Smooth muscle cell (in vitro differentiated cells): ENCODE measurements at regions not wholly inside any gene's neighbourhood (a gene's known extent, or its start where the extent isn't known, plus 50 kb on each side); places are given as distances from the start of the nearest gene placed in this dataset.

Experiments used
- DNase-seq: peaks from one replicate; lab custom pipeline; 2025; ENCODE audit not compliant: unreplicated experiment; lab: John Stamatoyannopoulos, UW
- H2AFZ ChIP-seq: fragments of 200-600 bp; sonication (generic); 2 replicates; pipeline ENCODE4 v1.6.0; 2016; ENCODE audit warnings: antibody characterized with exemption, low read depth, mild to moderate bottlenecking
- H3F3A ChIP-seq: fragments of 200-600 bp; sonication (generic); 2 replicates; pipeline ENCODE4 v1.6.0; 2017; ENCODE audit warnings: antibody characterized with exemption, low read depth
- H3K27ac ChIP-seq: fragments of 200-600 bp; sonication (generic); 2 replicates; pipeline ENCODE4 v1.5.1; 2016; ENCODE audit warnings: low read depth, mild to moderate bottlenecking
- H3K27me3 ChIP-seq: fragments of 200-600 bp; sonication (generic); 2 replicates; pipeline ENCODE4 v1.6.1; 2016; ENCODE audit warnings: low read depth, mild to moderate bottlenecking
- H3K36me3 ChIP-seq: fragments of 200-600 bp; sonication (generic); 2 replicates; pipeline ENCODE4 v1.5.1; 2016; ENCODE audit warnings: low read depth
- H3K4me1 ChIP-seq: fragments of 200-600 bp; sonication (generic); 2 replicates; pipeline ENCODE4 v1.5.1; 2016; ENCODE audit warnings: low read depth
- H3K4me2 ChIP-seq: fragments of 200-600 bp; sonication (generic); 2 replicates; pipeline ENCODE4 v1.6.0; 2016; ENCODE audit warnings: mild to moderate bottlenecking
- H3K4me3 ChIP-seq: fragments of 200-600 bp; sonication (generic); 2 replicates; pipeline ENCODE4 v1.5.1; 2016; ENCODE audit warnings: mild to moderate bottlenecking
- H3K79me2 ChIP-seq: fragments of 200-600 bp; sonication (generic); 2 replicates; pipeline ENCODE4 v1.6.0; 2016; ENCODE audit warnings: low read depth, mild to moderate bottlenecking
- H3K9ac ChIP-seq: fragments of 200-600 bp; sonication (generic); 2 replicates; pipeline ENCODE4 v1.6.0; 2016; ENCODE audit warnings: low read depth
- H3K9me3 ChIP-seq: fragments of 200-600 bp; sonication (generic); replicated peaks from 2 replicates; pipeline ENCODE4 v1.5.1; 2016; ENCODE audit warnings: low read depth
- H4K20me1 ChIP-seq: fragments of 200-600 bp; sonication (generic); 2 replicates; pipeline ENCODE4 v1.6.0; 2016; ENCODE audit warnings: low read depth
- CTCF ChIP-seq: fragments of 200-600 bp; sonication (generic); IDR thresholded peaks from 2 replicates; pipeline ENCODE4 v1.5.1; 2017; ENCODE audit warnings: borderline replicate concordance, mild to moderate bottlenecking, antibody characterized with exemption; ENCODE audit not compliant: insufficient read depth, poor library complexity, severe bottlenecking
- WGBS: methylation state at CpG from one replicate; pipeline ENCODE4 v1.1.7; 2016; ENCODE audit warnings: low lambda C conversion rate; 5-methylcytosine and 5-hydroxymethylcytosine counted together

- H2AFZ ChIP-seq, result no peak overlapping the region
- no peaks in the 10 kb centered on the region for H3K9me3 ChIP-seq
- no peaks in the 10 kb centered on the region for H3K4me1 ChIP-seq
- WGBS, result 89% methylated on average over 10 of the region's 10 CpGs
- no peak overlapping the region for H3K9ac ChIP-seq
- DNase-seq, result no peak
- no peaks in the 10 kb centered on the region for H3F3A ChIP-seq
- no peaks in the 10 kb centered on the region for H4K20me1 ChIP-seq
- no peaks in the 10 kb centered on the region for H3K36me3 ChIP-seq
- no peak overlapping the region for H3K27ac ChIP-seq
- H3K4me2 ChIP-seq, result no peak overlapping the region
- no peaks in the 10 kb centered on the region for H3K79me2 ChIP-seq
- no peaks in the 10 kb centered on the region for H3K27me3 ChIP-seq
- TF ChIP-seq CTCF, result no peak
- H3K4me3 ChIP-seq, result no peak overlapping the region
Observed at GRCh38 chr1:4002741-4003140, 102.7 kb upstream of the C1orf174 start.

GRCh38 chr1:4003846-4004505 lies 103.9 kb upstream of the C1orf174 start:
- H3K27ac ChIP-seq, result no peak overlapping the region
- no peak for TF ChIP-seq CTCF
- 91% methylated on average over 20 of the region's 20 CpGs for WGBS
- H3K4me1 ChIP-seq, result no peaks in the 10 kb centered on the region
- H3K27me3 ChIP-seq, result no peaks in the 10 kb centered on the region
- no peaks in the 10 kb centered on the region for H4K20me1 ChIP-seq
- no peak overlapping the region for H3K4me2 ChIP-seq
- no peaks in the 10 kb centered on the region for H3K9me3 ChIP-seq
- no peaks in the 10 kb centered on the region for H3F3A ChIP-seq
- no peak overlapping the region for H3K4me3 ChIP-seq
- no peak overlapping the region for H2AFZ ChIP-seq
- H3K9ac ChIP-seq, result no peak overlapping the region
- H3K79me2 ChIP-seq, result no peaks in the 10 kb centered on the region
- DNase-seq, result no peak
- no peaks in the 10 kb centered on the region for H3K36me3 ChIP-seq

GRCh38 chr1:4004635-4005430 lies 104.8 kb upstream of the C1orf174 start:
- no peaks in the 10 kb centered on the region for H3K9me3 ChIP-seq

More at GRCh38 chr1:4004635-4005430, 104.8 kb upstream of the C1orf174 start:
- DNase-seq, result no peak
- H3K9ac ChIP-seq, result no peak overlapping the region
- no peaks in the 10 kb centered on the region for H3K4me1 ChIP-seq
- H3K79me2 ChIP-seq, result no peaks in the 10 kb centered on the region
- TF ChIP-seq CTCF, result no peak
- H3F3A ChIP-seq, result no peaks in the 10 kb centered on the region
- no peaks in the 10 kb centered on the region for H4K20me1 ChIP-seq
- no peaks in the 10 kb centered on the region for H3K27me3 ChIP-seq
- no peak overlapping the region for H3K4me2 ChIP-seq
- H3K4me3 ChIP-seq, result no peak overlapping the region
- H2AFZ ChIP-seq, result no peak overlapping the region
- no peaks in the 10 kb centered on the region for H3K36me3 ChIP-seq
- WGBS, result 77% methylated on average over 17 of the region's 17 CpGs
- no peak overlapping the region for H3K27ac ChIP-seq
